ENCODE measurements at regions not wholly inside any gene's neighbourhood (a gene's known extent, or its start where the extent isn't known, plus 50 kb on each side); places are given as distances from the start of the nearest gene placed in this dataset.

GRCh38 chr10:106424054-106424453 is 740.5 kb downstream of the SORCS1 start:
- Mint-ChIP-seq H3K27ac (no peak overlapping the region), H3K9me3 (peaks cover 7% of the 10 kb centered on the region), H3K4me3 (no peak overlapping the region), H3K36me3 (ENCODE audit: low read depth) (no peaks in the 10 kb centered on the region), H3K27me3 (no peaks in the 10 kb centered on the region), H3K4me1 (ENCODE audit: low read depth) (no peaks in the 10 kb centered on the region)
- ATAC-seq (no peak), DNase-seq (no peak)
- intact Hi-C loops (cut with micrococcal nuclease) = no loop called here
- POLR2A ChIA-PET = no interaction called here
- CTCF ChIA-PET = no interaction called here
- TF ChIP-seq CTCF (IDR thresholded peaks at IDR 0.05) = no peak

- Mint-ChIP-seq H3K27me3 (no peaks in the 10 kb centered on the region), H3K4me1 (ENCODE audit: low read depth) (no peaks in the 10 kb centered on the region), H3K36me3 (ENCODE audit: low read depth) (no peaks in the 10 kb centered on the region), H3K9me3 (no peaks in the 10 kb centered on the region), H3K4me3 (no peak overlapping the region), H3K27ac (no peak overlapping the region)
- intact Hi-C loops (cut with micrococcal nuclease) = no loop called here
- ATAC-seq (no peak), DNase-seq (no peak)
- CTCF ChIA-PET = no interaction called here
- no peak for TF ChIP-seq CTCF (IDR thresholded peaks at IDR 0.05)
- POLR2A ChIA-PET = no interaction called here
Observed at GRCh38 chr10:106410331-106410730, 754.2 kb downstream of the SORCS1 start.

GRCh38 chr10:106405141-106405540 is 759.4 kb downstream of the SORCS1 start:
- intact Hi-C loops (cut with micrococcal nuclease) = no loop called here
- Mint-ChIP-seq H3K9me3 (no peaks in the 10 kb centered on the region), H3K36me3 (ENCODE audit: low read depth) (no peaks in the 10 kb centered on the region), H3K4me1 (ENCODE audit: low read depth) (no peaks in the 10 kb centered on the region), H3K27me3 (no peaks in the 10 kb centered on the region), H3K27ac (no peak overlapping the region), H3K4me3 (no peak overlapping the region)
- no peak for TF ChIP-seq CTCF (IDR thresholded peaks at IDR 0.05)
- ChIA-PET CTCF (no interaction called here), POLR2A (no interaction called here)
- ATAC-seq (no peak), DNase-seq (no peak)

- POLR2A ChIA-PET = no interaction called here
- no peak for DNase-seq
- no peak for TF ChIP-seq CTCF (IDR thresholded peaks at IDR 0.05)
- no peak overlapping the region for H3K27ac Mint-ChIP-seq
- H3K4me1 Mint-ChIP-seq (ENCODE audit: low read depth) = no peaks in the 10 kb centered on the region
- CTCF ChIA-PET = no interaction called here
- H3K36me3 Mint-ChIP-seq (ENCODE audit: low read depth) = no peaks in the 10 kb centered on the region
- intact Hi-C loops (cut with micrococcal nuclease) = no loop called here
- no peak overlapping the region for H3K4me3 Mint-ChIP-seq
- no peak for ATAC-seq
- no peaks in the 10 kb centered on the region for H3K9me3 Mint-ChIP-seq
- no peaks in the 10 kb centered on the region for H3K27me3 Mint-ChIP-seq
Observed at GRCh38 chr10:106402458-106402857, 762.0 kb downstream of the SORCS1 start.

GRCh38 chr10:106401967-106402366 is 762.5 kb downstream of the SORCS1 start:
- Mint-ChIP-seq H3K36me3 (ENCODE audit: low read depth) (no peaks in the 10 kb centered on the region), H3K4me1 (ENCODE audit: low read depth) (no peaks in the 10 kb centered on the region), H3K27me3 (no peaks in the 10 kb centered on the region), H3K9me3 (no peaks in the 10 kb centered on the region), H3K4me3 (no peak overlapping the region), H3K27ac (no peak overlapping the region)
- no peak for TF ChIP-seq CTCF (IDR thresholded peaks at IDR 0.05)
- ChIA-PET CTCF (no interaction called here), POLR2A (no interaction called here)
- intact Hi-C loops (cut with micrococcal nuclease) = no loop called here
- DNase-seq (no peak), ATAC-seq (no peak)
